H1 (cell line): ENCODE measurements at regions not wholly inside any gene's neighbourhood (a gene's known extent, or its start where the extent isn't known, plus 50 kb on each side); places are given as distances from the start of the nearest gene placed in this dataset.

Source experiments
- CHD7 ChIP-seq: fragments of 300-600 bp; sonication (generic); IDR thresholded peaks from 2 replicates; pipeline ENCODE4 v1.7.1; 2012; ENCODE audit warnings: low read length, moderate library complexity, mild to moderate bottlenecking, inconsistent platforms; ENCODE audit not compliant: insufficient replicate concordance
- CTCF ChIP-seq, 3 experiments: IDR thresholded peaks; 1 replicate in 2 of 3; 2 replicates in 1 of 3; pipeline versions ENCODE4 v1.5.1 to v1.6.1; 2011; ENCODE audit warnings: low read length in 3 of 3, mild to moderate bottlenecking in 3 of 3, inconsistent platforms in 2 of 3, low read depth in 1 of 3, moderate library complexity in 1 of 3; ENCODE audit not compliant: insufficient read depth in 1 of 3; ENCODE audit errors: control extremely low read depth in 1 of 3
- E2F6 ChIP-seq: IDR thresholded peaks from 2 replicates; pipeline ENCODE4 v1.6.1; 2012; ENCODE audit warnings: inconsistent platforms
- KDM5A ChIP-seq: fragments of 200-600 bp; IDR thresholded peaks from 2 replicates; pipeline ENCODE4 v1.7.1; 2012; ENCODE audit warnings: mild to moderate bottlenecking, low read length, inconsistent platforms, mixed read lengths
- RFX5 ChIP-seq: IDR thresholded peaks from 2 replicates; pipeline ENCODE4 v1.6.1; 2011; ENCODE audit warnings: low read depth, low read length, improper control_type of control experiment, borderline replicate concordance
- RNF2 ChIP-seq: fragments of 200-900, 300-1000 bp; sonication (generic); IDR thresholded peaks from 2 replicates; pipeline ENCODE4 v1.7.1; 2016; ENCODE audit warnings: borderline replicate concordance, low read depth, mild to moderate bottlenecking, antibody characterized with exemption, low read length; ENCODE audit not compliant: poor library complexity, severe bottlenecking; ENCODE audit errors: missing control alignments
- SAP30 ChIP-seq: fragments of 300-600 bp; sonication (generic); IDR thresholded peaks from 2 replicates; pipeline ENCODE4 v1.7.1; 2012; ENCODE audit warnings: low read length, moderate library complexity, mild to moderate bottlenecking, inconsistent platforms; ENCODE audit not compliant: insufficient read depth, insufficient replicate concordance
- TBP ChIP-seq: IDR thresholded peaks from 2 replicates; pipeline ENCODE4 v1.6.1; 2011; ENCODE audit warnings: low read depth, low read length, improper control_type of control experiment

GRCh38 chr7:9625953-9626352 lies 1192.5 kb downstream of the NXPH1 start (continued):
- TF ChIP-seq CHD7 (no peak), TBP (no peak), KDM5A (no peak), CTCF (IDR thresholded peaks at IDR 0.05; ENCODE audit: control extremely low read depth in 1 of 3, insufficient read depth in 1 of 3, low read depth in 1 of 3, low read length in 3 of 3) (no peak), RNF2 (no peak), E2F6 (no peak), RFX5 (no peak), SAP30 (no peak)
